Small intestine (tissue), 7 donors: ENCODE measurements at regions not wholly inside any gene's neighbourhood (a gene's known extent, or its start where the extent isn't known, plus 50 kb on each side); places are given as distances from the start of the nearest gene placed in this dataset.

Source experiments
- DNase-seq, 2 donors: peaks; one replicate each; pipeline versions ENCODE4 v3.0.0 to v3.0.0-alpha.2; 2013
- FAIRE-seq: peaks from 2 replicates; lab custom pipeline; 2012; peaks lifted over from hg19 to GRCh38; lab: Jason Lieb, UNC
- H3K27ac ChIP-seq, 3 donors: one replicate each; pipeline ENCODE4 v1.5.1; 2013; ENCODE audit warnings: low read length in 2 of 3, mild to moderate bottlenecking in 2 of 3, control low read depth in 1 of 3, inconsistent platforms in 1 of 3, low read depth in 1 of 3, moderate library complexity in 1 of 3
- H3K27me3 ChIP-seq, 3 donors: one replicate each; pipeline ENCODE4 v1.6.1; 2013; ENCODE audit warnings: low read length in 3 of 3, inconsistent platforms in 1 of 3; ENCODE audit not compliant: control insufficient read depth in 3 of 3, insufficient read depth in 3 of 3
- H3K36me3 ChIP-seq, 3 donors: one replicate each; pipeline ENCODE4 v1.6.1; 2013; ENCODE audit warnings: low read length in 3 of 3, inconsistent platforms in 1 of 3, low read depth in 1 of 3, mild to moderate bottlenecking in 1 of 3, moderate library complexity in 1 of 3; ENCODE audit not compliant: control insufficient read depth in 3 of 3, insufficient read depth in 2 of 3
- H3K4me1 ChIP-seq, 3 donors: one replicate each; pipeline ENCODE4 v1.6.1; 2013; ENCODE audit warnings: low read length in 2 of 3, inconsistent platforms in 1 of 3, low read depth in 1 of 3, mild to moderate bottlenecking in 1 of 3, moderate library complexity in 1 of 3; ENCODE audit not compliant: control insufficient read depth in 3 of 3, insufficient read depth in 2 of 3
- H3K4me3 ChIP-seq, 3 donors: one replicate each; pipeline ENCODE4 v1.5.1; 2013; ENCODE audit warnings: low read length in 3 of 3, control low read depth in 1 of 3, inconsistent platforms in 1 of 3, low read depth in 1 of 3, mild to moderate bottlenecking in 1 of 3, moderate library complexity in 1 of 3
- H3K9me3 ChIP-seq, 2 donors: one replicate each; pipeline ENCODE4 v1.6.1; 2013; ENCODE audit warnings: low read depth in 1 of 2, low read length in 1 of 2; ENCODE audit not compliant: control insufficient read depth in 2 of 2, insufficient read depth in 1 of 2
- WGBS, 3 donors: extraction: QIAGEN DNeasy Blood & Tissue Kit; methylation state at CpG; one replicate each; pipeline ENCODE4 v1.1.7; 2013; 5-methylcytosine and 5-hydroxymethylcytosine counted together
- donor health status: healthy with polysubstance abuse.
- donor health status: control.
- donor health status: control.
- donor health status: Bipolar disorder and iron deficiency.
- donor health status: healthy.

DNA sequence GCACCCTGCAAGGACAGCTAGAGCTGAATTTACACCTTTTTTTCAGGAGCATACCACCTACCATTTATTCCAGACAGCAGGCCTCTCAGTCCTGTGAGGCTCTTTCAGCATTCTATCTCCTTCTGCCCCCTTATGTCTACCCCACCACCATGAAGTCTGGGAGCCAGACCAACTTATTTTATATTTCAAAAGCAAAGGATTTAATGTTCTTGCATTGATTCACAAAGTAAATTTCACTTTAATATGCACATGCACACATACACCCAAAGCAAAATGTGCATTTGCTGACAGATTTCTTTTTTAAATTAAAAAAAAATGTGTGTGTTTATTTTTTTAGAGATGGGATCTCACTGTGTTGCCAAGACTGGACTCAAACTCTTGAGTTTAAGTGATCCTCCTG lies 264.2 kb upstream of the LRRC3B start:
- H3K27ac ChIP-seq, result no peak overlapping the region
- FAIRE-seq (no peak), DNase-seq (no peak)
- H3K4me1 ChIP-seq, result no peaks in the 10 kb centered on the region
- H3K4me3 ChIP-seq, result no peak overlapping the region
- no peaks in the 10 kb centered on the region for H3K27me3 ChIP-seq
- H3K36me3 ChIP-seq, result no peaks in the 10 kb centered on the region
- H3K9me3 ChIP-seq, result peaks cover 1 to 4% of the 10 kb centered on the region in 2 donors

DNA sequence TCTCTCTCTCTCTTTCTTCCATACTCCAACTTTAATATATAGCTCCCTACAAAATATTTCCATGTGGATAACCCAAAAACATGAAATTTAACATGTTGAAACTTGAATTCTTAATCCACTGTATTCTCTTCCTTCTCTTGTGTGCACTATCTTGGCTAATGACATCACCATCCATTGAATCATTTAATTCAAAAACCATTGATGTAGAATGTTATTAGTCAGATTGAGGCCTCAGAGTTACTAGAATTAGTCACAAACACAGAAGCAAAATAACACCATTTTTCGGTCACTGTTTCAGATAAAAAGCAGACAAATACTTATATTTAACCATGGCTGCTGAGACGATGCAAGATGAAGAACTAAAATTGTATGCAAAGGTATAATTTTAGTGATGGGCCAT lies 256.9 kb upstream of the LRRC3B start:
- FAIRE-seq (no peak), DNase-seq (no peak)
- H3K4me1 ChIP-seq, result no peaks in the 10 kb centered on the region
- H3K27me3 ChIP-seq, result no peaks in the 10 kb centered on the region
- H3K27ac ChIP-seq, result no peak overlapping the region
- H3K36me3 ChIP-seq, result no peaks in the 10 kb centered on the region
- WGBS, 3 donors, result 84 to 89% (median 88%) methylated on average over 2 of the region's 2 CpGs
- H3K4me3 ChIP-seq, result no peak overlapping the region
- peaks cover 1 to 8% of the 10 kb centered on the region in 2 donors for H3K9me3 ChIP-seq

DNA sequence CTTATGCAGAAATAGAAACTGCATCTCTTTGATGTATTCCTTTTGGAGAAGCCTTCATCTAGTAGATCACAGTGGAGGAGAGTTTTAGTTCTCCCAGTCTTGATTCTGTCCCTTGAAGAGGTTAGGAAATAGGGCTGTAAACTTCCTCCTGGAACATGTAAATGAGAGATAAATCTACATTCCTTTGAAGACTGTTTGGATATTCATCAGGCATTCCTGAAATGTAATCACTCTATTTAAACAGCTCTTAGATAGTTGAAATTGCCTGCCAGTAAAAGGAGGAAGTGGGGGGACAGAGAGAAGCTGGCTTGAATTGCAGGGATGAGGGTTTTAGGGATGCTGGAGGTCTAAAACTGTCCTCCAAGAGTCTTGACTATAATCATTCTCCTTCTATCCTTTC lies 254.3 kb upstream of the LRRC3B start:
- Histone ChIP-seq H3K9me3 (peaks cover 0 to 4% of the 10 kb centered on the region in 2 donors), H3K4me3 (no peak overlapping the region), H3K27ac (no peak overlapping the region), H3K36me3 (no peaks in the 10 kb centered on the region), H3K4me1 (no peaks in the 10 kb centered on the region), H3K27me3 (no peaks in the 10 kb centered on the region)
- FAIRE-seq (no peak), DNase-seq (no peak)

DNA sequence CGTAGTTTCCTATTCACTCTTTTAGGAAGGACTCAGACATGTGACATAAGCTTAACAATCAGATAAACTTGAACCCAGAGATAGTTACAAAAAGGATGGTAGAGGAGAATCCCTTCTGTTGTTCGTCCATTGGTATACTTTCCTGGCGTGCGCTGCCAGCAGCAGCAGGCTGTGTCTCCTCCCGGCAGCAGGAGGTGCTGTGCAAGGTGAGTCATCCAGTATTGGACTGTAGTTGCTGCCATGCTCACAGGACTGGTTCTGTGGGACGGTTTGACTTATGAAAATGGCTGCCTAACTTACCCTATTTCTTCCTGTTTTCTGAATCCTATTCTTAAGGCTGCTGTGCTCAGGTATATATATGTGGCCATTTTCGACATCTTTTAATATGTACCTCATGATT lies 253.4 kb upstream of the LRRC3B start:
- Histone ChIP-seq H3K4me1 (no peaks in the 10 kb centered on the region), H3K4me3 (no peak overlapping the region), H3K9me3 (peaks cover 0 to 4% of the 10 kb centered on the region in 2 donors), H3K27ac (no peak overlapping the region), H3K36me3 (no peaks in the 10 kb centered on the region), H3K27me3 (no peaks in the 10 kb centered on the region)
- no peak for FAIRE-seq
- 77 to 84% (median 77%) methylated on average over 7 of the region's 7 CpGs for WGBS, 3 donors
- no peak for DNase-seq

DNA sequence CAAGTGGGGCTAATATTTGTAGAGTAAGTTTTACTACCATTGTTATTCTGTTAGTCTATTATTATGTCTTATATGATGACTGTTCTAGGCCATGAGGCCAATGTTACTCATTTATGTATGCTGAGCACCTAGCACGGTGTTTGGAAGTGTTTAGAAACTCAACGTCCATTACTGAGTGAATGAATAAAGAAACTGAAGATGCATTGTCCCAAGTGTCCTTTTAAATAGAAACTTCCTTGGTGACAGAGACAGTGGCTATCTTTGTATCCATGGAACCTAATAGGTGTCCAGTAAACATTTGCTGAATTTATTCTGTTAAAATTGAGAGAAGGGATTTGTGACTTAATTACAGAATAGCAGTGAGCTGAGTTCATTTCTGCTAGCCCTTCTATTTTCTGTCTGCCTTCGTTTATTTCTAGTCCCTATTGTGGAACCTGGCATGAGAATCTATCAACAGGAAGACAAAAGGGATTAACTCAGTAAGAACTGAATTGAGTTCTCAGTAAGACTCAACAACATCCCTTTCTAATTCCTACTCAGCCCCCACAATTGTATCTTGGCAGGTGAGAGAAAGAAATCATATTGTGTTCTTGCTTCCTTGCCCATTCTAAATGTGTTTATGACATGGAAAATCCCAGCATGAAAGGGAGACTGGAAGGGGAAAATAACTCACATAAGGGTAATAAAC lies 246.6 kb upstream of the LRRC3B start:
- no peaks in the 10 kb centered on the region for H3K4me1 ChIP-seq
- no peak for DNase-seq
- H3K4me3 ChIP-seq, result no peak overlapping the region
- H3K27ac ChIP-seq, result no peak overlapping the region
- no peaks in the 10 kb centered on the region for H3K9me3 ChIP-seq
- WGBS, 3 donors, result 43 to 58% (median 47%) methylated on average over 3 of the region's 3 CpGs
- no peaks in the 10 kb centered on the region for H3K27me3 ChIP-seq
- no peaks in the 10 kb centered on the region for H3K36me3 ChIP-seq
- FAIRE-seq, result no peak

DNA sequence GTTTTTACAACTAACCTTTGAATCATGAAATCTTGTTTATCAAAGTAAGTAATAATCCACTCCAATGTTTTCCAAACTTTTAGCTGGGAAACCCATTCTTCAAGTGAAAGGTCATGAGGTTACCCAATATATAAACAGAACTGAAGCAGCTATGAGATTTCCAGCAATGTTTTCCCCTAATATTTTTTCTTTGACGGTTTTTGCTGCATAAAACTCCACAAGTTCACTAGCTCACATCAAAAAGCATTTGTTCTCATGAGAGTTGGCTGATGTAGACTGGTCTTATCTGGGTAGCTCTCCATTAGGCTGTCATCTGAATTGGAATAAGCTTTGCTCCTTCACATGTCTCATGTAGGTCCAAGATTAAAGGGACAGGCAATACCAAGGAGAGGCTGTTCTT lies 241.2 kb upstream of the LRRC3B start:
- Histone ChIP-seq H3K27ac (no peak overlapping the region), H3K27me3 (no peaks in the 10 kb centered on the region), H3K9me3 (peaks cover 0 to 3% of the 10 kb centered on the region in 2 donors), H3K4me3 (no peak overlapping the region), H3K36me3 (no peaks in the 10 kb centered on the region), H3K4me1 (no peaks in the 10 kb centered on the region)
- FAIRE-seq, result no peak
- 17 to 26% (median 24%) methylated on average over 1 of the region's 1 CpG for WGBS, 3 donors
- no peak for DNase-seq

DNA sequence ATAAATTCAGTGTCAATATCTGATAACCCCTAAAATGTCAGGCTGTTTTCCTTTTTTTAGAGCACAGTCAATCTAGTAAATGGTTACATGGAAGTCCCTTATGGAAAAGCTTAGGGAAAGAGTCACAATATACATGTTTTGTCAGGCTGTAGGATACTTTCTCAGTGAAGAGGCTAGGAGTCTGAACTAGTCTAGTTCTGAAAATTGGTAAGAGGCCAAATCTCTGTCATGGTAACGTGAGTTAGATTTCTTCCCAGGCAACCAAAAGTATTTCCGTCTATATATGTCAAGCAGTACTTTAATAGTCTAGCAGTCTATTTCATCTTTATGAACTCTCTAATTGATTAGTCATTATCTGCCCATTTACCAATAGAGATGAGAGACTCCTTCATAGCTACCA lies 215.9 kb upstream of the LRRC3B start:
- H3K36me3 ChIP-seq, result no peaks in the 10 kb centered on the region
- H3K27ac ChIP-seq, result no peak overlapping the region
- H3K4me3 ChIP-seq, result no peak overlapping the region
- no peaks in the 10 kb centered on the region for H3K27me3 ChIP-seq
- no peak for DNase-seq
- no peaks in the 10 kb centered on the region for H3K9me3 ChIP-seq
- no peaks in the 10 kb centered on the region for H3K4me1 ChIP-seq
- FAIRE-seq, result no peak
- WGBS, 3 donors, result 76 to 82% (median 82%) methylated on average over 2 of the region's 2 CpGs

DNA sequence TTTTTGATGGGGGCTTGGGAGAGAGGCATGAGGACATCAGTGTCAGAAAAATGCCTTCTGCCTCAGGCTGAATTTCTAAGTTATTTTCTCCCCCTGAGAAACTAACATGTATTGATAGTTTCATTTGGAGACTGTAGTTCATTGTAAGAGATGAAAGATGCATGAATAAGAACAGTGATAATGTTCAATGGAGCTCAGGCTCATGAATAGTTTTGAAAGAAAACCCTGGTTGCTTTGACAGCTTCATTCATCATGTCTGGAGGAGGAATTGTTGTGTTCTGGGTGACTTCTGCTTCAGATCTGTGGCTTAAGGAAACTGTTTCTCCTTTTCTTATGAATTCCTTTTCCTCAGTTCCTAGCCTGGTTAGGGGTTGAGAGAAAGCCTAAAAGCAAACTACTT lies 204.0 kb upstream of the LRRC3B start:
- peaks cover 0 to 1% of the 10 kb centered on the region in 2 donors for H3K9me3 ChIP-seq
- H3K4me3 ChIP-seq, result no peak overlapping the region
- no peaks in the 10 kb centered on the region for H3K36me3 ChIP-seq
- DNase-seq (no peak), FAIRE-seq (no peak)
- H3K27ac ChIP-seq, result no peak overlapping the region
- H3K4me1 ChIP-seq, result no peaks in the 10 kb centered on the region
- no peaks in the 10 kb centered on the region for H3K27me3 ChIP-seq

DNA sequence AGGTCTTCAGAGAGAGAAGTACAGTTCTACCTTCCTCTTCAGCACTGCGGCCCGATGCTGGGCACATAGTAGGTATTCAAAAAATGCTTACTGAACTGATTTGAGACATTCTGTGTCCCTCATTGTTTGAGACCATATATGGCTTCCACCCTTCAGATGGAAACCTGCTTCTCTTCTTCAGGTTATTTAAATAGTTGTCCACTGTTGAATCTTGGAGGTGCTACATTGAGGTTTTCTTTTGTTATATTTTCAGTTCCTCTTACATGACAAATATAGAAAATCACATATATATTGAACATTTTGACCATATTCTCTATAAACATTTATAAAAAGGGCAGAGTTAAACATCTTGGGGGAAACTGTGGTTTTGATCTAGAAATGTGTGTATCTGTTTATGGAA lies 200.2 kb upstream of the LRRC3B start:
- no peaks in the 10 kb centered on the region for H3K27me3 ChIP-seq
- FAIRE-seq (no peak), DNase-seq (no peak)
- no peaks in the 10 kb centered on the region for H3K36me3 ChIP-seq
- no peak overlapping the region for H3K27ac ChIP-seq
- no peaks in the 10 kb centered on the region for H3K4me1 ChIP-seq
- H3K9me3 ChIP-seq, result peaks cover 0 to 1% of the 10 kb centered on the region in 2 donors
- H3K4me3 ChIP-seq, result no peak overlapping the region
- 88 to 95% (median 89%) methylated on average over 2 of the region's 2 CpGs for WGBS, 3 donors
